ENCODE measurements at regions not wholly inside any gene's neighbourhood (a gene's known extent, or its start where the extent isn't known, plus 50 kb on each side); places are given as distances from the start of the nearest gene placed in this dataset.

GRCh38 chr16:49060728-49061127 lies 220.9 kb downstream of the CBLN1 start:
- no peak overlapping the region for H2AFZ ChIP-seq (ENCODE audit: low read length)
- H3K27me3 ChIP-seq (ENCODE audit: insufficient read depth, low read length) = no peaks in the 10 kb centered on the region
- H3K9me3 ChIP-seq (ENCODE audit: low read depth, low read length) = no peaks in the 10 kb centered on the region
- H3K79me2 ChIP-seq (ENCODE audit: insufficient read depth, low read length) = no peaks in the 10 kb centered on the region
- no peaks in the 10 kb centered on the region for H3K4me1 ChIP-seq (ENCODE audit: insufficient read depth, low read length)
- no peak overlapping the region for H3K4me3 ChIP-seq (ENCODE audit: insufficient read depth, low read length)
- no peak for DNase-seq (ENCODE audit: insufficient read length, low spot score, missing footprints)
- H3K4me2 ChIP-seq (ENCODE audit: insufficient read depth, low read length) = no peak overlapping the region
- H3K27ac ChIP-seq (ENCODE audit: low read depth, low read length) = no peak overlapping the region
- TF ChIP-seq CTCF (IDR thresholded peaks at IDR 0.05; ENCODE audit: extremely low read depth, low read depth, low read length) = no peak
- H3K36me3 ChIP-seq (ENCODE audit: insufficient read depth, low read length) = no peaks in the 10 kb centered on the region
- no peaks in the 10 kb centered on the region for H4K20me1 ChIP-seq (ENCODE audit: insufficient read depth, low read length)

GRCh38 chr16:49058382-49058781 lies 223.3 kb downstream of the CBLN1 start:
- H3K4me3 ChIP-seq (ENCODE audit: insufficient read depth, low read length) = no peak overlapping the region
- H3K4me1 ChIP-seq (ENCODE audit: insufficient read depth, low read length) = no peaks in the 10 kb centered on the region
- no peak overlapping the region for H2AFZ ChIP-seq (ENCODE audit: low read length)
- no peak for DNase-seq (ENCODE audit: insufficient read length, low spot score, missing footprints)
- no peaks in the 10 kb centered on the region for H3K9me3 ChIP-seq (ENCODE audit: low read depth, low read length)
- no peaks in the 10 kb centered on the region for H3K27me3 ChIP-seq (ENCODE audit: insufficient read depth, low read length)
- H4K20me1 ChIP-seq (ENCODE audit: insufficient read depth, low read length) = no peaks in the 10 kb centered on the region
- no peaks in the 10 kb centered on the region for H3K79me2 ChIP-seq (ENCODE audit: insufficient read depth, low read length)
- no peak overlapping the region for H3K27ac ChIP-seq (ENCODE audit: low read depth, low read length)
- no peak overlapping the region for H3K4me2 ChIP-seq (ENCODE audit: insufficient read depth, low read length)
- TF ChIP-seq CTCF (IDR thresholded peaks at IDR 0.05; ENCODE audit: extremely low read depth, low read depth, low read length) = no peak
- H3K36me3 ChIP-seq (ENCODE audit: insufficient read depth, low read length) = no peaks in the 10 kb centered on the region

GRCh38 chr16:49057936-49058335 lies 223.7 kb downstream of the CBLN1 start:
- Histone ChIP-seq H3K27ac (ENCODE audit: low read depth, low read length) (no peak overlapping the region), H3K4me2 (ENCODE audit: insufficient read depth, low read length) (no peak overlapping the region), H2AFZ (ENCODE audit: low read length) (no peak overlapping the region), H3K9me3 (ENCODE audit: low read depth, low read length) (no peaks in the 10 kb centered on the region), H4K20me1 (ENCODE audit: insufficient read depth, low read length) (no peaks in the 10 kb centered on the region), H3K79me2 (ENCODE audit: insufficient read depth, low read length) (no peaks in the 10 kb centered on the region), H3K36me3 (ENCODE audit: insufficient read depth, low read length) (no peaks in the 10 kb centered on the region), H3K4me3 (ENCODE audit: insufficient read depth, low read length) (no peak overlapping the region), H3K27me3 (ENCODE audit: insufficient read depth, low read length) (no peaks in the 10 kb centered on the region), H3K4me1 (ENCODE audit: insufficient read depth, low read length) (no peaks in the 10 kb centered on the region)
- TF ChIP-seq CTCF (IDR thresholded peaks at IDR 0.05; ENCODE audit: extremely low read depth, low read depth, low read length) = no peak
- no peak for DNase-seq (ENCODE audit: insufficient read length, low spot score, missing footprints)

GRCh38 chr16:49057391-49057790 lies 224.2 kb downstream of the CBLN1 start:
- no peak overlapping the region for H3K4me2 ChIP-seq (ENCODE audit: insufficient read depth, low read length)
- H3K36me3 ChIP-seq (ENCODE audit: insufficient read depth, low read length) = no peaks in the 10 kb centered on the region
- no peaks in the 10 kb centered on the region for H3K27me3 ChIP-seq (ENCODE audit: insufficient read depth, low read length)
- H3K4me1 ChIP-seq (ENCODE audit: insufficient read depth, low read length) = no peaks in the 10 kb centered on the region
- no peaks in the 10 kb centered on the region for H3K79me2 ChIP-seq (ENCODE audit: insufficient read depth, low read length)
- H2AFZ ChIP-seq (ENCODE audit: low read length) = no peak overlapping the region
- no peaks in the 10 kb centered on the region for H3K9me3 ChIP-seq (ENCODE audit: low read depth, low read length)
- H3K4me3 ChIP-seq (ENCODE audit: insufficient read depth, low read length) = no peak overlapping the region
- H4K20me1 ChIP-seq (ENCODE audit: insufficient read depth, low read length) = no peaks in the 10 kb centered on the region
- no peak overlapping the region for H3K27ac ChIP-seq (ENCODE audit: low read depth, low read length)
- no peak for DNase-seq (ENCODE audit: insufficient read length, low spot score, missing footprints)
- no peak for TF ChIP-seq CTCF (IDR thresholded peaks at IDR 0.05; ENCODE audit: extremely low read depth, low read depth, low read length)
